ENCODE measurements at regions not wholly inside any gene's neighbourhood (a gene's known extent, or its start where the extent isn't known, plus 50 kb on each side); places are given as distances from the start of the nearest gene placed in this dataset.

GRCh38 chr7:106781007-106781406 lies 84.1 kb upstream of the PIK3CG start:
- DNase-seq (ENCODE audit: low read depth), result no peak
- H3K4me3 ChIP-seq (ENCODE audit: low read depth, low read length), result no peak overlapping the region
- TF ChIP-seq CTCF (IDR thresholded peaks at IDR 0.05; ENCODE audit: control insufficient read depth, extremely low read depth, insufficient read depth), result no peak

- no peak for TF ChIP-seq CTCF (IDR thresholded peaks at IDR 0.05; ENCODE audit: control insufficient read depth, extremely low read depth, insufficient read depth)
- H3K4me3 ChIP-seq (ENCODE audit: low read depth, low read length), result no peak overlapping the region
- DNase-seq (ENCODE audit: low read depth), result no peak
These were observed 83.1 kb upstream of the PIK3CG start for GRCh38 chr7:106781828-106782544.

- no peak for TF ChIP-seq CTCF (IDR thresholded peaks at IDR 0.05; ENCODE audit: control insufficient read depth, extremely low read depth, insufficient read depth)
- no peak overlapping the region for H3K4me3 ChIP-seq (ENCODE audit: low read depth, low read length)
- DNase-seq (ENCODE audit: low read depth), result no peak
These were observed 81.8 kb upstream of the PIK3CG start for GRCh38 chr7:106783286-106783685.

GRCh38 chr7:106788637-106789036 lies 76.4 kb upstream of the PIK3CG start:
- no peak for TF ChIP-seq CTCF (IDR thresholded peaks at IDR 0.05; ENCODE audit: control insufficient read depth, extremely low read depth, insufficient read depth)
- no peak for DNase-seq (ENCODE audit: low read depth)
- H3K4me3 ChIP-seq (ENCODE audit: low read depth, low read length), result no peak overlapping the region

- no peak overlapping the region for H3K4me3 ChIP-seq (ENCODE audit: low read depth, low read length)
- no peak for DNase-seq (ENCODE audit: low read depth)
- TF ChIP-seq CTCF (IDR thresholded peaks at IDR 0.05; ENCODE audit: control insufficient read depth, extremely low read depth, insufficient read depth), result no peak
These were observed 73.6 kb upstream of the PIK3CG start for GRCh38 chr7:106791526-106791925.

- no peak for TF ChIP-seq CTCF (IDR thresholded peaks at IDR 0.05; ENCODE audit: control insufficient read depth, extremely low read depth, insufficient read depth)
- no peak for DNase-seq (ENCODE audit: low read depth)
- H3K4me3 ChIP-seq (ENCODE audit: low read depth, low read length), result no peak overlapping the region
These were observed 72.7 kb upstream of the PIK3CG start for GRCh38 chr7:106792233-106792926.
